ENCODE measurements at regions not wholly inside any gene's neighbourhood (a gene's known extent, or its start where the extent isn't known, plus 50 kb on each side); places are given as distances from the start of the nearest gene placed in this dataset.

DNA sequence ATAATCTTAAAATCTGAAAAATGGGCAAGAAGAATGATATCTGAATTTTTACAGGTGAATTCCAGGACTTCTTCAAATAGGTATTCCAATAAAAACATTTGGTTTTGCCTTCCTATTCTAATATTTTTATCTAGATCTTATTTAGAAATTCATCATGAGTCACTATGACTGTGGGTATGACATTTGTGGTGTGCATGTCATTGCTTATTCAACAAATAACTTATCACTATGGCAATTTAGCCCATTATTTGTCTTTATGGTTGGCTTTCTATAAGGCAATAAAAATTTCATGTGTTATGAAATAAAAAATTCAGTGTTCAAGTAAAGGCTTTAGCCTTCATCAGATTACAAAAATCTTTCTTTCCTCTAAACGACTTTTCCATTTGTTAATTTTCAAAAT, 1139.6 kb upstream of the NUDT12 start:
- Histone ChIP-seq H3K9me3 (replicated peaks; ENCODE audit: control insufficient read depth, insufficient read depth, low read length) (no peaks in the 10 kb centered on the region), H2AFZ (ENCODE audit: low read depth, low read length) (no peak overlapping the region), H3K9ac (replicated peaks; ENCODE audit: extremely low read depth, insufficient read depth, low read length) (no peak overlapping the region), H3K4me3 (replicated peaks in 1 of 3; ENCODE audit: insufficient read depth in 1 of 3, low read depth in 1 of 3, low read length in 3 of 3) (no peak overlapping the region), H3K27ac (ENCODE audit: insufficient read depth, low read depth, low read length) (no peak overlapping the region), H3K79me2 (ENCODE audit: control insufficient read depth, insufficient read depth, low read length) (no peaks in the 10 kb centered on the region), H3K4me2 (ENCODE audit: insufficient read depth, low read length) (no peak overlapping the region), H3K36me3 (ENCODE audit: control insufficient read depth in 2 of 2, extremely low read depth in 1 of 2, insufficient read depth in 2 of 2, low read length in 2 of 2) (no peaks in the 10 kb centered on the region), H4K20me1 (replicated peaks; ENCODE audit: control insufficient read depth, extremely low read depth, insufficient read depth, low read length) (no peaks in the 10 kb centered on the region), H3K9me1 (replicated peaks; ENCODE audit: control insufficient read depth, extremely low read depth, insufficient read depth, low read length) (no peaks in the 10 kb centered on the region), H3K4me1 (ENCODE audit: control insufficient read depth, extremely low read depth, insufficient read depth, low read length) (peaks cover 7% of the 10 kb centered on the region), H3K27me3 (ENCODE audit: control insufficient read depth in 2 of 2, insufficient read depth in 2 of 2, low read length in 2 of 2) (no peaks in the 10 kb centered on the region)
- CTCF ChIA-PET, result no interaction called here
- dilution Hi-C loops (cut with MboI; ENCODE audit: extremely low pct_ligation_motif_present, low sequenced_read_pairs), result no loop called here
- no peak for DNase-seq (ENCODE audit: low read depth, low spot score)
- BruUV-seq (replicated peaks), result no TSS peak
- POLR2A ChIA-PET, result no interaction called here
- no peak for FAIRE-seq
- intact Hi-C loops (cut with micrococcal nuclease), result no loop called here
- TF ChIP-seq EZH2 (IDR thresholded peaks at IDR 0.05; ENCODE audit: borderline replicate concordance, low read depth, low read length, severe bottlenecking) (no peak), FOS (IDR thresholded peaks at IDR 0.05; ENCODE audit: borderline replicate concordance, insufficient read depth, low read length) (peak; percentile 11), MYC (IDR thresholded peaks at IDR 0.05; ENCODE audit: low read depth, low read length) (no peak)
- TF ChIP-seq, protein P1, sequence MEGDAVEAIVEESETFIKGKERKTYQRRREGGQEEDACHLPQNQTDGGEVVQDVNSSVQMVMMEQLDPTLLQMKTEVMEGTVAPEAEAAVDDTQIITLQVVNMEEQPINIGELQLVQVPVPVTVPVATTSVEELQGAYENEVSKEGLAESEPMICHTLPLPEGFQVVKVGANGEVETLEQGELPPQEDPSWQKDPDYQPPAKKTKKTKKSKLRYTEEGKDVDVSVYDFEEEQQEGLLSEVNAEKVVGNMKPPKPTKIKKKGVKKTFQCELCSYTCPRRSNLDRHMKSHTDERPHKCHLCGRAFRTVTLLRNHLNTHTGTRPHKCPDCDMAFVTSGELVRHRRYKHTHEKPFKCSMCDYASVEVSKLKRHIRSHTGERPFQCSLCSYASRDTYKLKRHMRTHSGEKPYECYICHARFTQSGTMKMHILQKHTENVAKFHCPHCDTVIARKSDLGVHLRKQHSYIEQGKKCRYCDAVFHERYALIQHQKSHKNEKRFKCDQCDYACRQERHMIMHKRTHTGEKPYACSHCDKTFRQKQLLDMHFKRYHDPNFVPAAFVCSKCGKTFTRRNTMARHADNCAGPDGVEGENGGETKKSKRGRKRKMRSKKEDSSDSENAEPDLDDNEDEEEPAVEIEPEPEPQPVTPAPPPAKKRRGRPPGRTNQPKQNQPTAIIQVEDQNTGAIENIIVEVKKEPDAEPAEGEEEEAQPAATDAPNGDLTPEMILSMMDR (IDR thresholded peaks at IDR 0.05; ENCODE audit: extremely low read depth in 1 of 2, insufficient read depth in 1 of 2, low read depth in 1 of 2, low read length in 2 of 2), result no peak
- TF ChIP-seq, protein P2, sequence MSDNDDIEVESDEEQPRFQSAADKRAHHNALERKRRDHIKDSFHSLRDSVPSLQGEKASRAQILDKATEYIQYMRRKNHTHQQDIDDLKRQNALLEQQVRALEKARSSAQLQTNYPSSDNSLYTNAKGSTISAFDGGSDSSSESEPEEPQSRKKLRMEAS (IDR thresholded peaks at IDR 0.05; ENCODE audit: insufficient read depth, insufficient read length), result no peak

DNA sequence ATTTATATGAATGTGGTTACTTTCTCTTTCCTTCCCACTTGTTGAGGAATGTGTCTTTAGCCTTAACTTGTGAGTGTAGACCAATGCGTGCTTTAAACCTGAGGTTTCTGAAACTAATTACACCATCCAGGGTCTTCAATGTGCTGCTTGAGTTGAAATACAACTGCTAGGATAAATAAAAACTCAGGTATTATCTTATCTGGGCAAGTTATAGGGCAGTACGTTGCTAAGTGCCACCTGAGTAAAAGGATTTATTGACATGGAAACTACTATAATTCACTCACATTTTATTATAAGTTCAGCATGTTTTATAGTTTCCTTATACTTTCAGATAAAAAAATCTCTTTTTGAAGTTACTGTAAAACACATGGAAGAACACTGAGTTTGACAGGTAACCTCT, 1136.8 kb upstream of the NUDT12 start:
- Histone ChIP-seq H2AFZ (ENCODE audit: low read depth, low read length) (no peak overlapping the region), H3K4me2 (ENCODE audit: insufficient read depth, low read length) (no peak overlapping the region), H3K27me3 (ENCODE audit: control insufficient read depth in 2 of 2, insufficient read depth in 2 of 2, low read length in 2 of 2) (no peaks in the 10 kb centered on the region), H3K9me1 (replicated peaks; ENCODE audit: control insufficient read depth, extremely low read depth, insufficient read depth, low read length) (no peaks in the 10 kb centered on the region), H3K9me3 (replicated peaks; ENCODE audit: control insufficient read depth, insufficient read depth, low read length) (no peaks in the 10 kb centered on the region), H3K27ac (ENCODE audit: insufficient read depth, low read depth, low read length) (no peak overlapping the region), H3K36me3 (ENCODE audit: control insufficient read depth in 2 of 2, extremely low read depth in 1 of 2, insufficient read depth in 2 of 2, low read length in 2 of 2) (no peaks in the 10 kb centered on the region), H3K79me2 (ENCODE audit: control insufficient read depth, insufficient read depth, low read length) (no peaks in the 10 kb centered on the region), H4K20me1 (replicated peaks; ENCODE audit: control insufficient read depth, extremely low read depth, insufficient read depth, low read length) (no peaks in the 10 kb centered on the region), H3K4me1 (ENCODE audit: control insufficient read depth, extremely low read depth, insufficient read depth, low read length) (no peaks in the 10 kb centered on the region), H3K4me3 (replicated peaks in 1 of 3; ENCODE audit: insufficient read depth in 1 of 3, low read depth in 1 of 3, low read length in 3 of 3) (no peak overlapping the region), H3K9ac (replicated peaks; ENCODE audit: extremely low read depth, insufficient read depth, low read length) (no peak overlapping the region)
- intact Hi-C loops (cut with micrococcal nuclease), result no loop called here
- dilution Hi-C loops (cut with MboI; ENCODE audit: extremely low pct_ligation_motif_present, low sequenced_read_pairs), result no loop called here
- DNase-seq (ENCODE audit: low read depth, low spot score) (no peak), FAIRE-seq (no peak)
- no peak for TF ChIP-seq MYC (IDR thresholded peaks at IDR 0.05; ENCODE audit: low read depth, low read length)
- TF ChIP-seq, protein P2 (IDR thresholded peaks at IDR 0.05; ENCODE audit: insufficient read depth, insufficient read length), result no peak
- TF ChIP-seq, protein P1 (IDR thresholded peaks at IDR 0.05; ENCODE audit: extremely low read depth in 1 of 2, insufficient read depth in 1 of 2, low read depth in 1 of 2, low read length in 2 of 2), result no peak
- no TSS peak for BruUV-seq (replicated peaks)
- POLR2A ChIA-PET, result no interaction called here
- CTCF ChIA-PET, result no interaction called here

All from endothelial cell of umbilical vein (primary cell).